ENCODE measurements at regions not wholly inside any gene's neighbourhood (a gene's known extent, or its start where the extent isn't known, plus 50 kb on each side); places are given as distances from the start of the nearest gene placed in this dataset.

DNA sequence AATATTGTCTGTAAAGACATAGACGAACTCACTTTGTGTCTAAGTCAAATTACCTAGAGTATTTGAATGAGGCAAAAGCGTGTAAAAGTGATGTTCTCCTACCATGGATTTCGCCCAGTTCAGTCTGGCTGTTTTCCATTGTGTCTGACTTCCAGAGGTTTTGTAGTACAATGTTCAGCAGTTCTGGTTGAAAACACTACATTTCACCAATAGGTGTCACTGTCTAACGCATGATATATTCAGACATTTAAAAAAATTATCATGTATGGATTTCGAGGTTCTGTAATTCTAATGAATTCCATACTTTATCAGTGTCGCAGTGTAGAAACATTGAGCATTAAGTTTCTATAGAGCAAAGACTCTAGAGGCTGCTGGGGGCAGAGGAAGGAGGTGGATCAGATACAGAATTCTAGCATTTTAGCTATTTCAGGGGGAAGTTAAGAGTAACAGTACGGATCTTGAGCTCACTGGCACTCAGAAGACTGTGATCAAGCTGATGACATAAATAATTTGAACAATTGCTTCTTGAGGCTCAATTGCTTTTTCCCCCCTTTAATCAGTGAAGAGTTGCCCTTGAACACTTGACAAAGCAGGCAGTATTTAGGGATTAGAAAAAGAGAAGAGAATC, 196.9 kb upstream of the RHOBTB1 start:
- peak; percentile 3 for DNase-seq (ENCODE audit: low spot score)

DNA sequence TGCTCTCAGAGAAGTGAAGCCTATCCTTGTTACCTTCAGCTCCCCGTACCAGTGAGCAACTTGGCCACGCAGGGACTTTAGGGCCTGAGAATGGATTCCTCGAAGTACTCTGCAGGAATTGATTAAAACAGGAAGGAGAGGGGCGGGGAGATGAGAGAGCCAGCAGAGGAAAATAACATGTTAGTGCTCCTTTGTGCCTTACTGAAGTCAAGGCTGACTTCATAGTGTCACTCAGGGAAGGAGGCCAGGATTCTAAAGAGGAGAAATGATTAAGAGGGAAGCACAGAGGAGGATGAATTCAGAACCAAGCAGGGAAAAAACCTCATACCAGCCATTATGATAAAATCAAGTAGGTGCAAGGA, 195.6 kb upstream of the RHOBTB1 start:
- no peak for DNase-seq (ENCODE audit: low spot score)

DNA sequence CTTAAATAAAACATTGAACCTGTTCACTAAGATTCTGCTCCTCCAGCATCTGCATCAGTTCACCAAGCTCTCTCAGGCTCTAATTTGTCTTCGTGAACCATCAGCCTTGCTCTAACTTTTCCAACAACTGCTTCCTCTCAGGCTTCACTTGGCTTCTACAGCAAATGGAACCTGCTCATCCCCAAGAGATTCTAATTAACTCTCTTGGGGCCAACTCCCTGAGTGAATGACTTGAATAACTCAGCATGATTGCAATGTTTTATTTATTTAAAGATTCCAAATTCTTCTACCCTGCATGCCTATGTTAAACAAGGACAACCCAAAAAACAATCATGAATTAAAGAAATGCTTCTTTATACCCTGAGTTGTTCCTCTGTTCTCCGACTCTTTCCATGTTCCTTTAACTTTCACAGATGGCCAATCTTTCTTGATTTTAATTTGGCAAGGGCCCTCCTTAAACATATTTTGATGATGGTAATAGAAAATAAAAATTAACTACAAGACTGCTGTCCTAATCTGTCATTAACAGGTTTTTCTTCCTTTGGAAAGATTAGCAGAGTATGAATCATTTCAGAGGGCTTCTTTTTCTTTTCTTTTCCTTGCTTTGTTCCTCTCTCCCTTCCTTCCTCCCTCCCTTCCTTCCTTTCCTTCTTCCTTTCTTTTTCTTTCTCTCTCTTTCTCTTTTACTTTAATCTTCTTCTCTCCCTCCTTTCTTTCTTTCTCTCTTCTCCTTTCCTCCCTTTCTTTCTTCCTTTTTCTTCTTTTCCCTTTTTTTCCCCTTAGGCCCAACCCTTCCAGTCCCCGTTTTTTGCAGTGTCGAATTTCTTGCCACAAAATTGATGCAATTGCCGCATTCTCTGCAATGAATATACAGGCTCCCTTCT, 195.0 kb upstream of the RHOBTB1 start:
- no peak for DNase-seq (ENCODE audit: low spot score)

DNA sequence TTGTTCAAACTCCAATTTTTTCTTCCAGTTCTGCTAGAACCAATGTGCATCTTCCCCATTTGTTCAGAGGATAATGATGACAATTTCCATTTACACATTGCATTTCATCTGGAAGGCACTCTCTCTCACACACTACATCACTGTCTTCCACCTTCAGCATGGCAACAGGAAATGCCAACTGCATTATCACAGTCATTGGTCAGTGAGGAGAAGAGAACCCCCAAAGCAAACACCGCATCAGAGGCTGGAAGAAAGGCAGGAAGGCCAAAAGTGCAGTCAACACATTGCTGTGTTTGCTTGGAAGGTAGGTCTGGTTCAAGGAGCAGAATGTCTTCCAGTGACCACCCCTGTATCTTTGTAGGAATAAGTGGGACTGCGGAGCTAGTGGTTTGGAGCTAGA, 192.2 kb upstream of the RHOBTB1 start:
- no peak for DNase-seq (ENCODE audit: low spot score)

DNA sequence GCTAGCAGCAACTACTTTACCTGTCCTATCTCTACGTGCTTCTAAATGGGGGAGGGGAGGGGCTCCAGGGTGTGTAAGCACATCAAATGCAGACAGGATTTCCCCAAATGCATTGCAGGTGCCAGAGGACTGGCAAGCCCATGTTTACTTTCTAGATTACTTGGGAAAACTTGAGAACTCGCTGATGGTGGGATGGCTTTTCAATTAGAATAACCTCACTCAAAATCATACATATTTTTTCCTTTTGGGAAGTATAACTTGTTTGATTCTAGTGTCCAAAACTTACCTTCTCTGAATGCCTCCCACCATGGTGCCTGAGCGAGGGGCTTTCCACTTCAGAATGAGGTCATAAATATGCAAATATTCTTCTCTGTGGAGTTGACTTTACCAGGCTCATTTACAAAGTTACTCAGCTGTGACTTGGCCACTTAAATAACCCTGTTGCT, 191.3 kb upstream of the RHOBTB1 start:
- DNase-seq (ENCODE audit: low spot score) = no peak

DNA sequence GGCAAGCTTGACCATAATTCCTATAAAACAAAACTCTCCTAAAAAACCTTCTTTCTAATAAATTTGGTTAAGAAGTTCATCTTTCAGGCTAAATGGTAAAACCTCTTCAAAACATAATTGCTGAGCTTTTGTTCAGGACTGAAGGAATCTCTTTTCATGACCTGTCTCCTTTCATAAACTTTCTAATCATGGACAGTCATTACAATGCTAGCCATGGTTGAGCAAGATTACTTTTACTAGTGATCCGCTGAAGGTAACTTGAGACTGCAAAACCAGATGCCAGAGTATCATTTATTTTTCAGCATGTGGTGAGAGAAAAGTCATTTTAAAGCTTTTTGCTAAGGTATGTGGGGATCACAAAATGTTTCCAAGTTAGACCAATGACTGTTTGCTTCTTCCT, 186.4 kb upstream of the RHOBTB1 start:
- DNase-seq (ENCODE audit: low spot score) = no peak

DNA sequence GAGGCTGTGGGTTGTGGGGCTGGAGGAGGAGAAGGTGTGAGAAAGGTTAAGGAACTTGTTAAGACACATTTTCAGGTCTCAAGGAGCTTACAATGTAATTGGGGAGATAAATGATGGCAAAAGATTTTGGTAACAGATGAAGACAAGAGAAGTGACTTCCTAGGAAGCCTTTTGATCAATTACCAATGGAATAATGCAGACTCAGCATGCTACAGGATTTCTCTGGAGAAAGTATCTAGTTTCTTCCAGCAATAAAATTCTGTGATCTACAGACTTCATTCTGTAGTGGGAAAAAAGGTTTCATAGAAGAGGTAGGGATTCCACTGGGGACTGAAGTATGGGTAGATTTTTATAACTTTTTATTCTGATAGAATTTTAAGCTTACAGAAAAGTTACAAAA, 184.2 kb upstream of the RHOBTB1 start:
- DNase-seq (ENCODE audit: low spot score) = no peak

DNA sequence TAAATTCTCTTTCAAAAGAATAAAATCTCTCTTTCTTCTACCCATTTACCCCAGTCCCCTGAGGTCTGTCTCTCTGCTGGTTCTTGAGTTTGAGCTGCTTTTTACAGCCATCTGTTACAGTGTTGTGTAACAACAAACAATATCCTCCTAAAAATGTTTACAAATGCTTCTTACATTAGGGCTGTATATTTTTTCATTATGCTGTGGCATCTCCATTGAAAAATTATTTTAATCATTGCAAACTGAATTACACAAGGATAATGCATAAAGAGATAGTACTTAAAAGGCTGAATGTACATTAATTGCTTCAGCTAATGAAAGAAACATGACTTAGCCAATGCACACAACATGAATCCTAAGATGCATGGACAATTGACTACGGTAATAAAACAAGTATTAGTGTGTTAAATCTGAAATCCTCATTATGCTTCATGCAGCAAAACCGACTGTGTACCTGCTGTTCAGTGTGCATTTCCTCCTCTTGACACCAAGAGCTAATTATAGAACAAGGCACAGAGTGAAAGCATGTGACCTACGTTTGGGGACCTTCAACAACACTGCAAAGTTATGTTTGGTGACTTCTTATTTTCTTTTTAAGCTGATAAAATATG, 181.7 kb upstream of the RHOBTB1 start:
- no peak for DNase-seq (ENCODE audit: low spot score)

DNA sequence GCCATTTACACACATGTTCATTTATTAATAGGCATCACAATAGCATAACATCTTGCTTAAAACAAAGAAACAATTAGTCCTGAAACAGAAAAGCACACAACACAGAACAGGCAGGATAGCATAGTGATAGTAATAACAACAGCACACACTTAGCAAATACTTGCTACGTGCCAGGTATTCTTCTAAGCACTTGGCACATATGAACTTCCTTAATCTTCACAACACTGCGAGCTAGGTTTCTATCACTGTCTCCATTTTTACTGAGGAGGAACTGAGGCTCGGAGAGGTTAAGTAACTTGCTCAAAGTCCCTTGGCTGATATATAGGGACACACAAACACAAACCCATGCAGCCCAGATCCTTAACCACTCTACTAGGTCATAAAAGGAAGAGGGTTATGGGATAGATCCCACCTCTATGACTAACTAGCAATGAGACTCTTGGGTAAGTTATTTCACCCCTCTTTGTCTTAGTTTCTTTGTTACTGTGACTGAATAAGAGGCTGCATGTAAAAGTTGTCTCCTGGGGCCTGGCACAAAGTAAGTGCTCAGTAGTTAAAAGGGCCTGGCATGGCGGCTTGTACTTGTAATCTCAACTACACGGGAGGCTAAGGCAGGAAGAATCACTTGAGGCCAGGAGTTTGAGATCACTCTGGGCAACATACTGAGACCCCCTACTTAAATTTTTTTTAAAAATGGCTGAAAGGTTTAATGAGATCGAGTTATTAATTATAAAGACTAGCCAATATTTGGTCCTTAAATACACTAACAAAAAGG, 181.0 kb upstream of the RHOBTB1 start:
- no peak for DNase-seq (ENCODE audit: low spot score)

DNA sequence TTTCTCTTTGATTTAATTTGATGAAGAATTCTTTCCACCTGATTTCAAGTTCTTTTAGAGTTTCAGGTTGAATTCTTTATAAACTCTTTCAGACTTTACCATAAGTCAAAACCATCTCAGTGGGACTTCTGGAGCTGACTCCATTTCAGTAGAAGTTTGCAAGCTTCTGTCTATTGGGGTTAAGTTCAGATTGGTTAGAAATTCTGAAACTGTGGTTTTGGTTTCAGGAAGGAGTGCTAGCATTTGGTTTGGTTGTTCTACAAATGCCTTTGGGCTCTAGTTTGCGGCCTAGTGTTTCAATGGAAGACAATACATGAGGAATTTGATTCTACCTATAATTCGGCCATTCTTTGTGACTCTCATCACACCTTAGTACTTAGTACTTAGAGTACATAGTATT, 176.8 kb upstream of the RHOBTB1 start:
- DNase-seq (ENCODE audit: low spot score) = no peak

DNA sequence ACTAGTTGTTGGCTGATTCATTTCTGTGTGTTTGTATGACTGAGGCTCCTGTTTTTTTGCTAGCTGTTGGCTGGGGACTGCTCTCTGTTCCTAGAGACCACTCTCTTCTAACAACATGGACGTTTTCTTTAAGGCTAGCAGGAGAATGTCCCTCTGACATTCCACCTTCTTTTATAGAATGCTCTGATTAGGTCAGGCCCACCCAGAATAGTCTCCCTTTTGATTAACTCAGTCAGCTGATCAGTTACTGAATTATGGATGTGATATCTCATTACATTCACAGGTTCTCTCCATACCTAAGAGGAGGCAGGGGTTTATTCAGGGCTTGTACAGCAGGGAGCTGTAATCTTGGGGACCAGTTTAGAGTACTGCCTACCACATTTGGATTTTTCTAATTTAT, 175.6 kb upstream of the RHOBTB1 start:
- DNase-seq (ENCODE audit: low spot score) = no peak

DNA sequence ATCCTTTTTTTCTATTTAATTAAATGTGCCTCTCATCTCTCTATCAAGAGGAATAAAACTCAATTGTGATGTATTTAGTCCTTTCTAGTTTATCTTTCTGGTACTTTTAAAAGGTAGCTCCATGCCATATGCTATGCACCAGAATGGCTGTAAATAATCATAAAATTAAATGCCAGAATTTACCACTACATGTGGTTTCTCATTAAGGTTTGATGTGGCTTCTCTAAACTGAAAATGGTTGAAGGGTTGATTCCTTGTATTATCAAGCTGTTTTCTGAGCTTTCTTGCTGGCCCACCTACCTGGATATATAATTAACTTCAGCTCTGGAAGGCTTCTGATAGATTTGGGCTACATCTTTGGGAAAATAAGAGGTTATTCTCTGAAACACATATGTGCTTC, 171.9 kb upstream of the RHOBTB1 start:
- no peak for DNase-seq (ENCODE audit: low spot score)

DNA sequence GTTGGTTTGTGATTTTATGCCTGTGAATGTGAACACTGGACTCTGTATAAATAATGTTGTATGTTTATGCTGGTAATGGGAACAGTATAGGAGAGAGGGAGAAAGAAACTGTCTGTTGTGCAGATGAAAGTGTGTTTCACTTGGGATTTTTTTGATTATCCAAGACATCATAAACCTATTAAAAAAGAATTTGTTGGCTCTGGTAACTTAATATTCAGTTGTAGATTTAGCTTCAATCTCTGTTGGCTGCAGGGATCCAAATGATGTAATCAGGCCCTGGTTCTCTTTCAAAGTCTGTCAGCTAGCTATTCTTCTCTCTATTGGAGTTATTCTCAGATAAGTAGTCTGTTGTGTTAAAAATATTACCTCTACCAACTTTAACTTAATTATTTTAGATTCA, 168.8 kb upstream of the RHOBTB1 start:
- DNase-seq (ENCODE audit: low spot score) = no peak

DNA sequence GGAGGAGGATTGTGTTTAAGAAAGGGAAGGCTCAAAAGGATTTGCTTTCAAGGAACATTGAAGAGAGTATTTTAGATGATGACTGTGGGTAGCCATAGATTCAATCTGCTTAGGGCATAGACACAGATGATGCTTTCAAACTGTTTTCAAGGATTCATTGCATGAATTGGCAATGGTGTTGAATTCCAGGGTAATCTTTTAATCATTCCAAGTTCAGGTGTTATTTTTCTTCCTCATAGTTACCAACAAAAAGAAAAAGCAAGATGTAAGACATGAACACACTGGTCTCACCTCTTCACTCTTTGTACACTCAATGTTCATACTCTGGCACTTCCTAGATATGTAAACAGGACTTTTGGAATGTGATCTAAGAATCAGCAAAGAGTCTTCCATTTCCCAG, 167.0 kb upstream of the RHOBTB1 start:
- no peak for DNase-seq (ENCODE audit: low spot score)

DNA sequence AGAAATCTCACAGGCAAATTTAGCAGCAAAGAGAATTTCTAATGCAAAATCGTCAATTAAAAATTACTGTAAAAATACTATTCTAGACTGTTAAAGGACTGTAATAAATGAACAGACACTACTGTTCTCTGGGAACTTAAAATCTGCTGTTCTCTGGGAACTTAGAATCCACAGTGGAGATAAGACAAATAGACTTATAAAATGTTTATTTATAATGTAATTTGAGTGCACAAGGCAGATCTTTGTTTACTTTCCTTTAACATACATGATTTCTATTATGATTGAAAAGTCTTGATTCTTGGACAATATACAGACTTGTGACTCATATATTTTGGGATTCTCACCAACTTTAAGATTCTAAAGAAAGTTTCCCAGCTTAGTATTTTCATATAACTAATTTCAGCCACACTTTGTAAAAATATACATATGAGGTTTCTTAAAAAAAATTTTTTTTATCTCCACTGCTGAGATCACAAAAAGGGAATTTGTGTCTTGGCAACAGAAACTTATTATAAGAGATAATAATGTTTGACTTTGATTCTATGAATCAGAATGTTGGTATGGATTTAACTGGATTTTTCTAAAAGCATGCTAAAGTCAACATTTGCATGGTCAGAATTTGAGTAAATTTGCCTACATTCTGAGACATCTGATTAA, 166.3 kb upstream of the RHOBTB1 start:
- DNase-seq (ENCODE audit: low spot score) = no peak

DNA sequence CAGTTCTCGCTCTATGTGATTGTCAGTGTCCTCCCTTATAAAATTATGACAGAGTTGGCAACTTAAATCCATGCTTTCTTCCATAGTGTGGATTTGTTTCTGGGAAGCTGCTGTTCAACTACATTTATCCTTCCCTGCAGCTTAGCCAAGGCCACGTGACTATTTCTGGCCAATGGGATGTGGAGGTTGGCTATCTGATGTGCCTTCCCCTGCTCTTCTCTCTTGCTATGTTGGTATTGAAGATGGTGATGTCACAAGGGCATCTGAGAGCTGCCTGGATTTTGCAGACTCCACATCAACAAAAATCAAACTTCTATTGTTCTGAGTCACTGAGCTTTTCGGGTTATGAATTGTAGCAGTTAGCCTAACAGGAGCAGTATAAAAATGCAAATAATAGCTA, 164.9 kb upstream of the RHOBTB1 start:
- DNase-seq (ENCODE audit: low spot score) = no peak

DNA sequence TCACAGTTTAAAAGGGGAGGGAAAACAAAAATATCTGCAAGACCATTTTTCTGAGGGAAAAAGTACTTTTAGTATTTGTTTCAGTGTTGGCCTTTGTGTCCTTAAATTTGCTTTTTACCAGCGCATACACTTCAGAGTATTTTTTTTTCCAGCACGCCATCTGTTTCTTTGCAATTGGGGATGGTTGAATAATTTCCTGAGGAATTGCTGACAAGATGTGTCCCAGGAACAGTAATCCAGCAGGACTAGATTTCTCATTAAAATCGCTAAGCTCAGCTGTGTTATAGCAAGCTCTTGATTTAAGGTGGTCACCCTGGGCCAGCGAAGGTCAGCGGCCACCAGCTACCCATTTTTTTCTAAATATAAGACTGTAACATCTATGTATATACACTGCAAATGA, 156.9 kb upstream of the RHOBTB1 start:
- no peak for DNase-seq (ENCODE audit: low spot score)

DNA sequence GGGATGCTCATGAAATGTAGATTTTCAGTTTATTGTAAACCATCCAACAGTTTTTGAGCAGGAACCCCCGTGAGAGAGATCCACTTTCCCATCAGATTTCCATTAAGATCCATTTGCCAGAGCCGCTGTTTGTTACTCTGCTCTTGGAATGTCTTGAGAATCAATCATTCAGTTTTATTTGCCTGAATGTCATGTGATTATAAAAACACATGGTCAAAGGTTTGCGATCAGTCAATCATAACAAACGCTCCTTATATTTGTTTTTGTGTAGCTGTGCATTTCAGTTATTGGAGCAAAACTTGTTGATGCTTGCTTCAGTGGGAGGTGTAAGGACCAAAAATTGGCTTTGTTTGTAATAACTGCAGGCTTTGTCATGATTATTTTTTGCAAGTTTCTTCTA, 155.8 kb upstream of the RHOBTB1 start:
- no peak for DNase-seq (ENCODE audit: low spot score)

DNA sequence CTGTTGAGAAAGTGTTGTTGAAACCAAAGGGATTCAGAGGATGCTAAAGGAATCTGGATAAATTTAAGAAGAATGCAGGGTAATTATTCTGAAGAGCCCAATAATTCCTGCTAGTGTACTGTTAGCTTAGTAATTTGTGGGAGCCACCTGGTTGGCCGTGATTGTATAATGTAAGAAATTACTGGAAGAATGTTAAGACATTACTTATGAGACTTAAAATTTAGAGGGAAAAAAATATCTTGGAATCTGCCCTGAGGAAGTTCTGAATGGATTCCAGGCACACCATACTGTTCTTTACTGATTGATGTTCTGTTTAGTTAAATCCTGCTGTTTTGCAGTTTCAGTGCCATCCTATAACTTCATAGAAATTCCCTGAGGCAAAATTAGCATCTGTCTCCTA, 155.0 kb upstream of the RHOBTB1 start:
- DNase-seq (ENCODE audit: low spot score) = no peak

DNA sequence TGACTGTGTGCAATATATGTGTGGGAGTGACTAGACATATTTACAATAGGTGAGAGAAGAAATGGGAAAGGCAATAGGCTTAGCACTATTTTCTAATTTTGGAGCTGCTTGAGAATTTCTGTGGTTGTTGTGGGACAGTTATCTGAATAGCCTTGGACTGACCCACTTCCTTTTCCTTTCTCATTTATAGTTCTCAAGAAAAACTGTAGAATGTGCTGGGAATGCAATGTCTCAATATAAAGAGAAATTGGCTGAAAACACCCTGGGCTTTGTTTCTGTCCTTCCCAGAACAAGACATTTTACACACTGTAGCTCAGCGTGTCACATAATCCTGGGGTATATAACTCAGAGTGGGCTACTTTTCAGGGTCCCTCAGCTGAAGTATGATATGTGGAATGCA, 153.0 kb upstream of the RHOBTB1 start:
- no peak for DNase-seq (ENCODE audit: low spot score)

DNA sequence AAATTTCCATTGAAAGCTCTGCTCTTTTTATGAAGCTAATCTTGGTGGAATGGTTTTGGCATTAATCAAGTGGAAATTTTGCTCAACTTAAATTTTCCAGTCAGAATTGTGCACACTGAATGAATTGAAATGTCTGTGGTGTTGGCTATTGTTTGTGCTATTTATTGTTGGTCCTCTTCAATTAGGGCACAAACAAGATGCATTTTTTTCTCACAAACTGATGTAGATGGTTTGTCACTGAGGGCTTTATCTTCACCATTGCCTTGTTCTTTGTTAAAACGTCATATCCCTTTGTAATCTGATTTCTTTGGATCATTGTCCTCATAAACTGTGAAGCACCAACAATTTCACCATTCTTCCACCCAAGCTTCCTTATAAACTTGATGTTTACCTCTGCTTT, 152.1 kb upstream of the RHOBTB1 start:
- DNase-seq (ENCODE audit: low spot score) = no peak

DNA sequence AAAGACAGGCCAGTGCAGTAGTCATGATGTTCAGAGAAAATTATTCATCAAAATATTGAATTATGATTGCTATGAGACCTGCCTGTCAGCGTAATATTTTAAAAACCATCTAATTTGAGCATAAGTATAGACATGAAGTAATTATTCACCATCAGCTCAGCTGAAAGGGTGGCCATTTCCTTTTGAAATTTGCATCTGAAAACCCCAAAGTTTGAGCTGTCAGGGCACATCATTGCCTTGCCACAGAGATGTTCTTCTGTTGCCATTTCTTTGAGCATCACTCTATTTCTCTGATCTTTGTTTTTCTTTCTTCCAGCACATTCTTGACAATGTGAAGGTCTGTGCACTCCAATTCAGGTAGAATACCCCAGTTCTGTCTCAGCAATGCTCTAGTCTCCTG, 147.5 kb upstream of the RHOBTB1 start:
- DNase-seq (ENCODE audit: low spot score) = no peak

All from hematopoietic multipotent progenitor cell treated with erythropoietin and hydrocortisone succinate and interleukin-3 and kit ligand, for 15 days (in vitro differentiated cells).